ENCODE measurements at regions not wholly inside any gene's neighbourhood (a gene's known extent, or its start where the extent isn't known, plus 50 kb on each side); places are given as distances from the start of the nearest gene placed in this dataset.

DNA sequence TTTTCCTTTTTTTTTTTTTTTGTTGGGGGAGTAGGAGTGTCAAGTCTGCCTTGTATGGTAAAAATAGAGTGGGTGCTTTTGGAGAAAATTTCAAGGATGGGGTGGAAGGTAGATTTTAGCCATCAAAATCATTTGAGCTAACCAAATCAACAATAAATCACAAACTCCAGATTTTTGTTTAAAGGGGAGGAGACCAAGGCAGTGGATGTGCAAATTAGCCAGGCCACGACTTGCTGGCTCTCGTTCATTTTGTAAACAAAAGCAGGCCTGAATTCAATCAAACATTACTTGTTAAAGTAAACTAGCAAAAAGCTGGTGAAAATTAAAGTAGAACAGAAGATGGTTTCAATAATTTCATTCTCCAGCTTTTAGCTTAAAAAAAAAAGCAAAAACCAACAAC, 387.2 kb downstream of the BMP4 start:
- TF ChIP-seq, protein P1, sequence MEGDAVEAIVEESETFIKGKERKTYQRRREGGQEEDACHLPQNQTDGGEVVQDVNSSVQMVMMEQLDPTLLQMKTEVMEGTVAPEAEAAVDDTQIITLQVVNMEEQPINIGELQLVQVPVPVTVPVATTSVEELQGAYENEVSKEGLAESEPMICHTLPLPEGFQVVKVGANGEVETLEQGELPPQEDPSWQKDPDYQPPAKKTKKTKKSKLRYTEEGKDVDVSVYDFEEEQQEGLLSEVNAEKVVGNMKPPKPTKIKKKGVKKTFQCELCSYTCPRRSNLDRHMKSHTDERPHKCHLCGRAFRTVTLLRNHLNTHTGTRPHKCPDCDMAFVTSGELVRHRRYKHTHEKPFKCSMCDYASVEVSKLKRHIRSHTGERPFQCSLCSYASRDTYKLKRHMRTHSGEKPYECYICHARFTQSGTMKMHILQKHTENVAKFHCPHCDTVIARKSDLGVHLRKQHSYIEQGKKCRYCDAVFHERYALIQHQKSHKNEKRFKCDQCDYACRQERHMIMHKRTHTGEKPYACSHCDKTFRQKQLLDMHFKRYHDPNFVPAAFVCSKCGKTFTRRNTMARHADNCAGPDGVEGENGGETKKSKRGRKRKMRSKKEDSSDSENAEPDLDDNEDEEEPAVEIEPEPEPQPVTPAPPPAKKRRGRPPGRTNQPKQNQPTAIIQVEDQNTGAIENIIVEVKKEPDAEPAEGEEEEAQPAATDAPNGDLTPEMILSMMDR (IDR thresholded peaks at IDR 0.05; ENCODE audit: insufficient read depth, low read length) = no peak
- TF ChIP-seq, protein P2, sequence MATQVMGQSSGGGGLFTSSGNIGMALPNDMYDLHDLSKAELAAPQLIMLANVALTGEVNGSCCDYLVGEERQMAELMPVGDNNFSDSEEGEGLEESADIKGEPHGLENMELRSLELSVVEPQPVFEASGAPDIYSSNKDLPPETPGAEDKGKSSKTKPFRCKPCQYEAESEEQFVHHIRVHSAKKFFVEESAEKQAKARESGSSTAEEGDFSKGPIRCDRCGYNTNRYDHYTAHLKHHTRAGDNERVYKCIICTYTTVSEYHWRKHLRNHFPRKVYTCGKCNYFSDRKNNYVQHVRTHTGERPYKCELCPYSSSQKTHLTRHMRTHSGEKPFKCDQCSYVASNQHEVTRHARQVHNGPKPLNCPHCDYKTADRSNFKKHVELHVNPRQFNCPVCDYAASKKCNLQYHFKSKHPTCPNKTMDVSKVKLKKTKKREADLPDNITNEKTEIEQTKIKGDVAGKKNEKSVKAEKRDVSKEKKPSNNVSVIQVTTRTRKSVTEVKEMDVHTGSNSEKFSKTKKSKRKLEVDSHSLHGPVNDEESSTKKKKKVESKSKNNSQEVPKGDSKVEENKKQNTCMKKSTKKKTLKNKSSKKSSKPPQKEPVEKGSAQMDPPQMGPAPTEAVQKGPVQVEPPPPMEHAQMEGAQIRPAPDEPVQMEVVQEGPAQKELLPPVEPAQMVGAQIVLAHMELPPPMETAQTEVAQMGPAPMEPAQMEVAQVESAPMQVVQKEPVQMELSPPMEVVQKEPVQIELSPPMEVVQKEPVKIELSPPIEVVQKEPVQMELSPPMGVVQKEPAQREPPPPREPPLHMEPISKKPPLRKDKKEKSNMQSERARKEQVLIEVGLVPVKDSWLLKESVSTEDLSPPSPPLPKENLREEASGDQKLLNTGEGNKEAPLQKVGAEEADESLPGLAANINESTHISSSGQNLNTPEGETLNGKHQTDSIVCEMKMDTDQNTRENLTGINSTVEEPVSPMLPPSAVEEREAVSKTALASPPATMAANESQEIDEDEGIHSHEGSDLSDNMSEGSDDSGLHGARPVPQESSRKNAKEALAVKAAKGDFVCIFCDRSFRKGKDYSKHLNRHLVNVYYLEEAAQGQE (IDR thresholded peaks at IDR 0.05; ENCODE audit: insufficient replicate concordance, low read depth) = no peak

Data from HL-60 (cell line).